GM23248 (cell line): ENCODE measurements at regions not wholly inside any gene's neighbourhood (a gene's known extent, or its start where the extent isn't known, plus 50 kb on each side); places are given as distances from the start of the nearest gene placed in this dataset.
A peak's percentile ranks its signal among the peaks of the same experiment; 100 is the strongest.

Experiments
- DNase-seq: peaks from one replicate; pipeline ENCODE4 v3.0.0-alpha.2; 2015
- H2AFZ ChIP-seq: fragments of 200-600 bp; sonication (generic); 2 replicates; pipeline ENCODE4 v1.6.1; 2016; ENCODE audit warnings: antibody characterized with exemption
- H3F3A ChIP-seq: fragments of 200-600 bp; sonication (generic); 2 replicates; pipeline ENCODE4 v1.6.1; 2016; ENCODE audit warnings: mild to moderate bottlenecking, antibody characterized with exemption, mixed run types; ENCODE audit not compliant: insufficient read depth
- H3K27ac ChIP-seq: fragments of 200-600 bp; sonication (generic); 2 replicates; pipeline ENCODE4 v1.5.1; 2016; ENCODE audit warnings: mild to moderate bottlenecking
- H3K27me3 ChIP-seq: fragments of 200-600 bp; sonication (generic); replicated peaks from 2 replicates; pipeline ENCODE4 v1.6.1; 2016; ENCODE audit warnings: mild to moderate bottlenecking; ENCODE audit not compliant: insufficient read depth
- H3K36me3 ChIP-seq: fragments of 200-600 bp; sonication (generic); 2 replicates; pipeline ENCODE4 v1.6.1; 2016; ENCODE audit warnings: low read depth, mild to moderate bottlenecking
- H3K4me1 ChIP-seq: fragments of 200-600 bp; sonication (generic); 2 replicates; pipeline ENCODE4 v1.6.1; 2016; ENCODE audit warnings: mild to moderate bottlenecking; ENCODE audit not compliant: insufficient read depth
- H3K4me2 ChIP-seq: fragments of 200-600 bp; sonication (generic); one replicate; pipeline ENCODE4 v1.6.1; 2016; ENCODE audit warnings: mild to moderate bottlenecking; ENCODE audit not compliant: unreplicated experiment
- H3K4me3 ChIP-seq: fragments of 200-600 bp; sonication (generic); 2 replicates; pipeline ENCODE4 v1.5.1; 2016; ENCODE audit warnings: mild to moderate bottlenecking
- H3K79me2 ChIP-seq: fragments of 200-600 bp; sonication (generic); 2 replicates; pipeline ENCODE4 v1.6.1; 2016; ENCODE audit warnings: mild to moderate bottlenecking; ENCODE audit not compliant: insufficient read depth
- H3K9ac ChIP-seq: fragments of 200-600 bp; sonication (generic); 2 replicates; pipeline ENCODE4 v1.6.1; 2016; ENCODE audit warnings: mild to moderate bottlenecking
- H3K9me2 ChIP-seq: fragments of 200-600 bp; sonication (generic); 2 replicates; pipeline ENCODE4 v1.6.1; 2016; ENCODE audit warnings: mixed run types, mild to moderate bottlenecking, moderate library complexity; ENCODE audit not compliant: insufficient read depth
- H3K9me3 ChIP-seq: fragments of 200-600 bp; sonication (generic); one replicate; pipeline ENCODE4 v1.6.1; 2017; ENCODE audit warnings: low read depth
- H4K20me1 ChIP-seq: fragments of 200-600 bp; sonication (generic); 2 replicates; pipeline ENCODE4 v1.6.0; 2016; ENCODE audit not compliant: insufficient read depth
- EZH2 ChIP-seq: fragments of 200-600 bp; sonication (generic); IDR thresholded peaks from 2 replicates; pipeline ENCODE4 v1.6.1; 2018; ENCODE audit warnings: antibody characterized with exemption, mild to moderate bottlenecking; ENCODE audit not compliant: insufficient read depth, poor library complexity, severe bottlenecking
- EZH2phosphoT487 ChIP-seq: fragments of 200-600 bp; sonication (generic); IDR thresholded peaks from 2 replicates; pipeline ENCODE4 v1.6.1; 2018; ENCODE audit warnings: antibody characterized with exemption, moderate library complexity, mild to moderate bottlenecking, low read depth; ENCODE audit not compliant: insufficient read depth
- WGBS, 2 experiments: methylation state at CpG; one replicate each; pipeline ENCODE4 v1.1.6; 2015 to 2017; ENCODE audit warnings: low lambda C conversion rate in 2 of 2, low coverage in 1 of 2; ENCODE audit errors: missing lambda C conversion rate in 2 of 2; 5-methylcytosine and 5-hydroxymethylcytosine counted together
- in situ Hi-C: fragments of 300-500 bp; cut with MboI; formaldehyde crosslinking; loops from 2 replicates; pipeline ENCODE4 v1.15.0; 2020

GRCh38 chr3:153038779-153039178 lies 123.2 kb upstream of the RAP2B start:
- H3F3A ChIP-seq, result peaks cover 9% of the 10 kb centered on the region; the same call in 1 of the 2 replicates
- H3K4me1 ChIP-seq, result peaks cover 10% of the 10 kb centered on the region
- no peak overlapping the region for H3K4me2 ChIP-seq
- 26 to 33% methylated on average over 9 of the region's 9 CpGs for WGBS, 2 experiments
- no peaks in the 10 kb centered on the region for H3K27me3 ChIP-seq
- no peaks in the 10 kb centered on the region for H3K9me3 ChIP-seq
- H2AFZ ChIP-seq, result no peak overlapping the region
- no peaks in the 10 kb centered on the region for H3K79me2 ChIP-seq
- DNase-seq, result peak; percentile 24
- H3K4me3 ChIP-seq, result no peak overlapping the region
- no peaks in the 10 kb centered on the region for H4K20me1 ChIP-seq
- H3K9me2 ChIP-seq, result no peaks in the 10 kb centered on the region
- TF ChIP-seq EZH2, result no peak
- TF ChIP-seq EZH2phosphoT487, result no peak
- in situ Hi-C loops, result loop anchor here (10.0 to 25.0 kb wide), 3 partner anchors 249 to 726 kb away; no protein-coding TSS in a partner anchor
- H3K9ac ChIP-seq, result no peak overlapping the region
- H3K36me3 ChIP-seq, result no peaks in the 10 kb centered on the region
- no peak overlapping the region for H3K27ac ChIP-seq

- in situ Hi-C loops, result loop anchor here (10.0 to 25.0 kb wide), 4 partner anchors 124 to 554 kb away; partner anchors contain the start of gene RAP2B
- H3K4me2 ChIP-seq, result no peak overlapping the region
- no peak for DNase-seq
- no peak for TF ChIP-seq EZH2phosphoT487
- TF ChIP-seq EZH2, result no peak
- H3F3A ChIP-seq, result peaks cover 23% of the 10 kb centered on the region
- H3K4me1 ChIP-seq, result peaks cover 24% of the 10 kb centered on the region
- no peaks in the 10 kb centered on the region for H3K36me3 ChIP-seq
- no peaks in the 10 kb centered on the region for H3K9me2 ChIP-seq
- no peak overlapping the region for H3K9ac ChIP-seq
- no peaks in the 10 kb centered on the region for H3K9me3 ChIP-seq
- no peaks in the 10 kb centered on the region for H3K27me3 ChIP-seq
- no peak overlapping the region for H2AFZ ChIP-seq
- no peaks in the 10 kb centered on the region for H3K79me2 ChIP-seq
- no peaks in the 10 kb centered on the region for H4K20me1 ChIP-seq
- WGBS, 2 experiments, result 95 to 98% methylated on average over 2 of the region's 2 CpGs
- H3K4me3 ChIP-seq, result no peak overlapping the region
- H3K27ac ChIP-seq, result no peak overlapping the region
Measured at GRCh38 chr3:153041181-153041580, 120.8 kb upstream of the RAP2B start.

GRCh38 chr3:153042088-153042487 lies 119.9 kb upstream of the RAP2B start:
- Histone ChIP-seq H3K4me1 (peaks cover 24% of the 10 kb centered on the region), H2AFZ (no peak overlapping the region), H3K79me2 (no peaks in the 10 kb centered on the region), H3K4me2 (no peak overlapping the region), H3K4me3 (no peak overlapping the region), H3K9me2 (no peaks in the 10 kb centered on the region), H3K9me3 (no peaks in the 10 kb centered on the region), H3K36me3 (no peaks in the 10 kb centered on the region), H3K27me3 (no peaks in the 10 kb centered on the region), H4K20me1 (no peaks in the 10 kb centered on the region), H3K9ac (no peak overlapping the region), H3K27ac (peak overlapping the region; percentile 76; the same call in 1 of the 2 replicates), H3F3A (peaks cover 23% of the 10 kb centered on the region)
- in situ Hi-C loops, result loop anchor here (10.0 to 25.0 kb wide), 4 partner anchors 123 to 553 kb away; partner anchors contain the start of gene RAP2B
- no peak for DNase-seq
- WGBS, 2 experiments, result 42 to 63% methylated on average over 1 of the region's 1 CpG
- no peak for TF ChIP-seq EZH2phosphoT487
- TF ChIP-seq EZH2, result no peak

- in situ Hi-C loops, result loop anchor here (10.0 to 25.0 kb wide), 4 partner anchors 121 to 551 kb away; partner anchors contain the start of gene RAP2B
- Histone ChIP-seq H3F3A (peaks cover 23% of the 10 kb centered on the region), H4K20me1 (no peaks in the 10 kb centered on the region), H3K9me3 (no peaks in the 10 kb centered on the region), H3K27ac (peak overlapping the region; percentile 76), H3K4me1 (peaks cover 24% of the 10 kb centered on the region), H3K9ac (peak overlapping the region; percentile 75), H2AFZ (peak overlapping the region; percentile 83), H3K4me2 (peak overlapping the region; percentile 88), H3K27me3 (no peaks in the 10 kb centered on the region), H3K4me3 (peak overlapping the region; percentile 70), H3K9me2 (no peaks in the 10 kb centered on the region), H3K79me2 (no peaks in the 10 kb centered on the region), H3K36me3 (no peaks in the 10 kb centered on the region)
- peak; percentile 81 for DNase-seq
- TF ChIP-seq EZH2phosphoT487 (no peak), EZH2 (no peak)
- WGBS, 2 experiments, result 11 to 14% methylated on average over 3 of the region's 3 CpGs
Measured at GRCh38 chr3:153043729-153044328, 118.2 kb upstream of the RAP2B start.
